PC-3 (cell line): ENCODE measurements at regions not wholly inside any gene's neighbourhood (a gene's known extent, or its start where the extent isn't known, plus 50 kb on each side); places are given as distances from the start of the nearest gene placed in this dataset.

Source experiments
- CTCF ChIP-seq: fragments of 300-600 bp; sonication (generic); conservative IDR thresholded peaks from 2 replicates; pipeline ENCODE4 v1.5.1; 2017; ENCODE audit warnings: antibody characterized with exemption, low read depth, mild to moderate bottlenecking, low read length
- EZH2 ChIP-seq: fragments of 300-600 bp; sonication (generic); IDR thresholded peaks from one replicate; pipeline ENCODE4 v1.6.1; 2017; ENCODE audit warnings: antibody characterized with exemption, mild to moderate bottlenecking, low read length; ENCODE audit not compliant: unreplicated experiment
- EZH2phosphoT487 ChIP-seq: fragments of 300-600 bp; sonication (generic); IDR thresholded peaks from 2 replicates; pipeline ENCODE4 v1.6.1; 2018; ENCODE audit warnings: mild to moderate bottlenecking, antibody characterized with exemption, low read length, borderline replicate concordance

GRCh38 chrX:22378296-22378695 is 105.6 kb downstream of the CBLL2 start:
- no peak for TF ChIP-seq CTCF
- TF ChIP-seq EZH2: no peak
- no peak for TF ChIP-seq EZH2phosphoT487
